HG02973 (cell line): ENCODE measurements at regions not wholly inside any gene's neighbourhood (a gene's known extent, or its start where the extent isn't known, plus 50 kb on each side); places are given as distances from the start of the nearest gene placed in this dataset.

Experiments used
- ATAC-seq: cut with Tn5 transposase; IDR thresholded peaks from one replicate; pipeline ENCODE4 v1.9.1; 2021; ENCODE audit warnings: moderate library complexity; ENCODE audit not compliant: unreplicated experiment

DNA sequence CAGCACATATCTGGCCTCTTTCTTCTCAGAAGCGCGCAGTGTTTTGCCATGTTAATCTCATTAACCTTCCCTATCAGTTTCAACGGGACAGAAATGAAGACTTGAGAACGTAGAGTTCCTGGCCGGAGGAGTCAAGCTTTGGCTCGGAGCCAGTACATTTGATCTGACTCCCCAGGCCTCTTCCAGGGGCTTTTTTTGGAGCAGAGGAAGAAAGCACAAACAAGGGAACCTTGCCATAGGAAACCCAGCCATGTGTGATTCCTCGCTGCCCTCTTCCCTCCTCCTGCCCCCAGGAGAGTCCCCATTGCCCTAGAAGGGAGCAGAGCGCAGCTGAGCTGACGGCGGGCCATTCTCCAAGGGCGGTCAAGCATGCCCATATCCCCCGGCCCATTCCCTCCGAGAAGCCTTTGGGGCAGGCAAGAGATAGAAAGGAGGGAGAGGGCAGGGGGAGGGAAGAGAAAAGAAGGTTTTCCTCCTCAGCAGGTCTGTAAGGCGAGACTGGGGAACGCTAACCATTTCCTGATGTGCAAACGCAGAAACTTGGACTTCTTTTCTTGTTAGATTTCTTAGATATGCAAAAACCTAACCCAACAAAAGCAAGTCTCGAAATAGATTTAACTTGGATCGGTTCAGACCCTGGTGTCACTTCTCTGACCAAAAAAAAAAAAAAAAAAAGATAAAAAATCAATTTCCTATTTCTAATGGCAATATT is 63.7 kb upstream of the POU3F3 start:
- ATAC-seq, result no peak

DNA sequence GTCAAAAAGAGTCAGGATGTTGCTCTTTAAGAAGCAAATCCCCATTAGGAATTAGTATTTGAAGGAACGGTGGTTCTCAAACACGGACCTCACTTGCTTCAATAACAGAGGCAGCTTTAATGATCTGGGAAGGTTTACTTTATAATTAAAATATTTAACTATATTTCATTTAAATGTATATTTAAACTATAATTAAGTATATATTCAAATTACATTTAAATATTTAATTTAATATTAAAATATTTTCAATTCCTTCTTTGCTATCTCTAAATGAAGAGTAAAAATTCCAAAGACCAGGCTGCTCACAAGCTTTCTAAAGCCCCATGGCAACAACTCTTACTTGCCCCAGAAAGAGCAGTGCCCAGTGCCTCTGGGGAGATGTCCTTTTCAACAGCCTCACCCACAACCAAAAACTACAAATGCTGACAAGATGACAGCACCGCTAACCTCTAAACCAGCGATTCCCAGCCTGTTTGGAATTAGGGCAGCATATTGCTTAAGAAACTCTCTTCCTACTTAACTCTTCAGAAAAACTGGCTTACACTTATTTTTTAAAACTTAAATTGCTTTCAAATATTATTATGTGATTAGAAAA is 62.9 kb upstream of the POU3F3 start:
- ATAC-seq, result no peak

GRCh38 chr2:104793966-104794365 is 59.9 kb upstream of the POU3F3 start:
- no peak for ATAC-seq

DNA sequence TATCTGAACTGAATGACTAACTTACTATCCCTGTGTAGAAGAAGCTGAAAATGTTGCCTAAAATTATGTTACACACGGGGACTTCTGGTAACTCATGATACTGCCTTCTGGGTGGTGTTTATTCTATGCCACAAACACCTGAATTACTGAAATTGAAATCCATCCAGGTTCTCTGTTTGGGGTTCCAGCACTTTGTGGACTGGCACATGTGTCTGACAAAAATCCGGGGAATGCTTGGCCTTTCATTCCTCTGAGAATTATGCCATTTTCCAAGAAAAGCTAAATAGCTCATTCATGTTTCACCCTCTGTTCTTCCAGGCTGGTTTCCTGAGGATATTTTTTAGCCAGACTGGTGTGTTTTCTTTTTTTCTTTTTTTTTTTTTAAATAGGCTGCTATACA is 59.5 kb upstream of the POU3F3 start:
- ATAC-seq, result no peak
